ENCODE measurements at regions not wholly inside any gene's neighbourhood (a gene's known extent, or its start where the extent isn't known, plus 50 kb on each side); places are given as distances from the start of the nearest gene placed in this dataset.

DNA sequence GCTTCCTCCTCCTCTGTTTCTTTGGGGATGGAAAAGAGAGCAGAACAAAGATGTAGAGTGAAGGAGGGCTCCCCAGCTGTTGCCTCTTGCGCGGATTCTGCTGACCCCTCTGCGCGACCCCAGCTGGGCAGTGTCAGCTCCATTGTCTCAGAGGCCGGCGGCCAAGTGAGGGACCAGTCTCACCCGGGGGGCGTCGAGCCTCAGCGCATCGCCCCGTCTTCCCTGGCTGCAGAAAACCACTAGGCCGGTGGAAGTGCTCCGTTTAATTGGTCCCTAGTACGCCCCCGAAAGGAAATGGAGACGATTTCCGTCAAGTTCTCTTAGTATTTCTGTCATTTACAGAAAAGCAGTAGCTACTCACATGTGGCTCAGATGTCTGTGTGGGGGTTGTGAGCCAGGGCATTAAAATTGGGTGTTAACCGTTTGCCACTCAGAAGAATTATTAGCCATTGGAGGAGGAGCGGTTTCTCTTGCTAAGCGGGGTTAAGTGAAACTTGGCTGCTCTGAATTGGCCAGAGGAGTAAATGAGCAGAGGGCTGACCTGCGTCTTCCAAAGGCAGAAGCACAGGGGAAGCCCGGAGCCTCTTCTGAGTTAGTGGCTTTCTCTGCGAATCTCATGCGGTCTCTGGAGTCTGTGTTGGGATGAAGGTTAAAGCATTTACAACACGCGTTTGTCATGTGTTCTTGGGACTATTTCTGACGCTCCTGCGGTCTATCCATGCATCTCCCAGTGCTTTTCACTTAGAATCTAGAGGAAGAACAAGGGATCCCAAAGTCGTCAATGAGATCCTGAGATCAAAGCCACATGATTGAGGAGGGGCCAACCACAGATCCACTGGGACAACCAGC lies 132.8 kb upstream of the MYO16 start:
- H3K36me3 ChIP-seq (ENCODE audit: low read depth) = no peaks in the 10 kb centered on the region
- intact Hi-C loops (cut with DNase I, micrococcal nuclease) = no loop called here
- TF ChIP-seq, protein P1, sequence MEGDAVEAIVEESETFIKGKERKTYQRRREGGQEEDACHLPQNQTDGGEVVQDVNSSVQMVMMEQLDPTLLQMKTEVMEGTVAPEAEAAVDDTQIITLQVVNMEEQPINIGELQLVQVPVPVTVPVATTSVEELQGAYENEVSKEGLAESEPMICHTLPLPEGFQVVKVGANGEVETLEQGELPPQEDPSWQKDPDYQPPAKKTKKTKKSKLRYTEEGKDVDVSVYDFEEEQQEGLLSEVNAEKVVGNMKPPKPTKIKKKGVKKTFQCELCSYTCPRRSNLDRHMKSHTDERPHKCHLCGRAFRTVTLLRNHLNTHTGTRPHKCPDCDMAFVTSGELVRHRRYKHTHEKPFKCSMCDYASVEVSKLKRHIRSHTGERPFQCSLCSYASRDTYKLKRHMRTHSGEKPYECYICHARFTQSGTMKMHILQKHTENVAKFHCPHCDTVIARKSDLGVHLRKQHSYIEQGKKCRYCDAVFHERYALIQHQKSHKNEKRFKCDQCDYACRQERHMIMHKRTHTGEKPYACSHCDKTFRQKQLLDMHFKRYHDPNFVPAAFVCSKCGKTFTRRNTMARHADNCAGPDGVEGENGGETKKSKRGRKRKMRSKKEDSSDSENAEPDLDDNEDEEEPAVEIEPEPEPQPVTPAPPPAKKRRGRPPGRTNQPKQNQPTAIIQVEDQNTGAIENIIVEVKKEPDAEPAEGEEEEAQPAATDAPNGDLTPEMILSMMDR (IDR thresholded peaks at IDR 0.05) = no peak
- ATAC-seq (no peak), DNase-seq (no peak)
- no peaks in the 10 kb centered on the region for H3K4me1 ChIP-seq (ENCODE audit: low read depth)
- no peaks in the 10 kb centered on the region for H3K9me3 ChIP-seq
- no peak overlapping the region for H3K4me3 ChIP-seq

DNA sequence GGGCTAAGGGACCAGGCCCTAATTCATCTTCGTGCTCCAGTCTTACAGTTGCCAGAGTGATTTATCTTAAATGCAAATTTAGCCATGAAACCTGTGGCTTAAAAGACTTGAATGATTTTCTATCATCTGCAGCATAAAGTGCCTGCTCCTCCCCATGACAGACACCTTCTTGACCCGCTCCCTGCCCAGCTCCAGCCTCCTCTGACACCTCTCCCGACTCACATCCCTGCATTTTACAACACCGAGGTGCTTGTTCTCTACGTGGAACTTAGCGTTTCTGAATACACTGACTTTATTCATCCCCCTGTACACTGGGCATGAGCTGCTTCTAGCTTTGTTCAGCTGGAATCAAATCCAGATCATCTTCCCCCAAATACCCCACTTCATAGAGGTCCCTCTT lies 128.7 kb upstream of the MYO16 start:
- no peak overlapping the region for H3K4me3 ChIP-seq
- TF ChIP-seq, protein P1 (IDR thresholded peaks at IDR 0.05) = no peak
- ATAC-seq (no peak), DNase-seq (no peak)
- no peaks in the 10 kb centered on the region for H3K36me3 ChIP-seq (ENCODE audit: low read depth)
- intact Hi-C loops (cut with DNase I, micrococcal nuclease) = no loop called here
- H3K9me3 ChIP-seq = no peaks in the 10 kb centered on the region
- no peaks in the 10 kb centered on the region for H3K4me1 ChIP-seq (ENCODE audit: low read depth)

DNA sequence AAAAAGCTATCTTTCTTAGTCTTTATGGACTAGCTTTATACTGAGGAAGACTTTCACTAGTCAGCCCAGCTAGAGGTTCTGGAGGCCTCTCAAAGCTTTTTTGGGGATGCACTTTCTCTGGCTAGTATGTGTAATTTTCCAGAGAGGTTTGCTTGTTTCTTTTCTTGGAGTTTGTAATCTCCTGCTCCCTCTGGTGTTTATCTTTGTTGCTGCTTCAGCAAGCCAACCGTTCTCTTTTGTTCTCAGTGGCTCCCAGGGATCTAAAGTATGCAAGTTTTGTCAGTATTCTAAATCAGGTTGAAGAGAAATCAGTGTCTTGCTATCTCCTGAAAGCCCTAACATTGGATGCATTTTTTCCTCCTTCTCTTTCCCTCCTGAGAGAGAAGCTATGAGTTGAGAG lies 121.1 kb upstream of the MYO16 start:
- intact Hi-C loops (cut with DNase I, micrococcal nuclease) = no loop called here
- TF ChIP-seq, protein P1 (IDR thresholded peaks at IDR 0.05) = no peak
- ATAC-seq = no peak
- Histone ChIP-seq H3K36me3 (ENCODE audit: low read depth) (no peaks in the 10 kb centered on the region), H3K9me3 (no peaks in the 10 kb centered on the region), H3K4me1 (ENCODE audit: low read depth) (no peaks in the 10 kb centered on the region), H3K4me3 (no peak overlapping the region)
- peak in 1 of 3 donors; percentile 5 for DNase-seq

DNA sequence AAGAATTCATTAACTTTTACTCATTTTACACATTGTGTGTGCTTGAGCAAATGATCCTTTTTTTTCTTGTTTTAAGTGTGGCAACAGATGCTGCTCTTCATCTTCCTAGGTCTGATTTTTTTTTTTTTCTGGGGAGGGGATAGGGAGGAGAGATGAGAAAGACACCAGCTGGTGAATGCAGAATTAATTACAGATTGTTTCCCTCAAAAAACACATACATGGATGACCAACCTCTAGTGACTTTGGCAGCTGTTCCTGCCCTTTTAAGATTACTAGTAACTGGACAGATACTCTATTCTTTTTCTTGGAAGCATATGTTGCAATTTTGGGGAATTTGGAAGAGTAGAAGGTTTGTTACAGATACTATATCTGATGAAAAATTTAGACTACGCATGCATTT lies 103.6 kb upstream of the MYO16 start:
- DNase-seq = no peak
- no peak for ATAC-seq
- Histone ChIP-seq H3K36me3 (ENCODE audit: low read depth) (no peaks in the 10 kb centered on the region), H3K4me1 (ENCODE audit: low read depth) (no peaks in the 10 kb centered on the region), H3K9me3 (no peaks in the 10 kb centered on the region), H3K4me3 (no peak overlapping the region)
- intact Hi-C loops (cut with DNase I, micrococcal nuclease) = no loop called here
- TF ChIP-seq, protein P1 (IDR thresholded peaks at IDR 0.05) = no peak

DNA sequence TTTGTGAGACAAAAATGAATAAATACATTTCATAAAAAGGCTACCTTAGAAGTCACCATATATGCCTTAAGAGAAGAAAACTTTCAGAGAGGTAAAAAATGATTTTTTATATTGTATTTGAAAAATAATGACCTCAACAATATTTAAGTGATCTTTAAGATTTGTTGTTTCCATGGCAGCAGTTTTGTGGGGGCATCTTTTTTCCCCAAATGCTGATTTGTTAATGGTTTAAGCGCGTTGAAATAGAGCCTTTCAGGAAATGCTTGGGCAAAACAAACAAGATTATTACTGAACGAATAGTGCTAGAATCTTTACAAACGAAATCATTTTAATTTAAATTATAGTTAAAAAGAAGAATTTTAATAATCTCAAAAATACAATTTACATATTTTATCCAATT lies 103.1 kb upstream of the MYO16 start:
- Histone ChIP-seq H3K4me3 (no peak overlapping the region), H3K4me1 (ENCODE audit: low read depth) (no peaks in the 10 kb centered on the region), H3K36me3 (ENCODE audit: low read depth) (no peaks in the 10 kb centered on the region), H3K9me3 (no peaks in the 10 kb centered on the region)
- TF ChIP-seq, protein P1 (IDR thresholded peaks at IDR 0.05) = no peak
- ATAC-seq = no peak
- no peak for DNase-seq
- intact Hi-C loops (cut with DNase I, micrococcal nuclease) = no loop called here
